ENCODE measurements at regions not wholly inside any gene's neighbourhood (a gene's known extent, or its start where the extent isn't known, plus 50 kb on each side); places are given as distances from the start of the nearest gene placed in this dataset.

DNA sequence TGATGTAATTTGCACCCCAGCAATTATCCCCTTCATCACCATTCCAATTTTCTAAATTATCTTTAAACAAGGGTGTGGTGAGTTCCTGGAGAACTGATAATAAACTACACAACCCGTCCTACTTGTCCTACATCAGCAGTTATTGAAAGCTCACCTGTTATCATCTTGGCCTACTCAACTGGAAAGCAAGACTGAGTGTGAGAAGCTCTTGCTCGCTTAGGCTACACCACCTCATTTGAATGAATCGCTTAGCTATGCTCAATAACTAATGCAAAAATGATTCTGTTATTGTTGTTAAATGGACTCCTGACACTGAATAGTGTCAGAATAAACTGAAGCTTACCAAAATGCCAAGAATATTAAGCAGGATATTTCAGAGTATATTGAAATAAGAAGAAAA lies 115.4 kb upstream of the BTG1 start (continued):
- no peak for TF ChIP-seq KLF8 (tag by site-specific recombination; IDR thresholded peaks at IDR 0.05)
- TF ChIP-seq ZFHX2 (tag by site-specific recombination; conservative IDR thresholded peaks at IDR 0.05): no peak
- TF ChIP-seq ZNF423 (tag by site-specific recombination; IDR thresholded peaks at IDR 0.05): no peak
- TF ChIP-seq ZNF670 (tag by site-specific recombination; IDR thresholded peaks at IDR 0.05; ENCODE audit: low read depth): no peak
- TF ChIP-seq ZNF138 (tag by site-specific recombination; IDR thresholded peaks at IDR 0.05; ENCODE audit: borderline replicate concordance): no peak

DNA sequence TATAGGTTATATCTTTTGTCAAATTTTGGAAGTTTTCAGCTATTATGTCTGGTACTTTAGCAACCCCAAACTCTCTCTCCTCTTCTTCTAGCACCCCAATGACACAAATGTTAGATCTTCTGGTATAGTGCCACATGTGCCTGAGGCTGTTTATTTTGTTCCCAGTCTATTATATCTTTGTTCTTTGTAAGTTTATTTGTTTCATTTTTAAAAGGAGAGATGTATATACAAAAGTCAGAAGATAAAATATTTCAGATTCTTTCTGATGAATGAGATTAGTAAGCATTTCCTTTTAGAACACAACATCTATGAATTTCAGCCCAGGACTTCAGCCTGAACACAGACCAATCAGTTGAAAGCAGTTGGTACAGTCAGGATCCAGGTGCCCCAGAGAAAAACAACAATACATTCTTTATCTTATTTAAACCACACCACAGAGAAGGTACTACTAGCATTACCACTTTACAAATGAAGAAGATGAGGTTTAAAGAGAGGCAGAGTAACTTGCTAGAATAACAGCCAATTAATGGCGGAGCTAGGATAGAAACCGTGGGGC lies 114.1 kb upstream of the BTG1 start:
- Histone ChIP-seq H3K27ac (ENCODE audit: extremely low read depth, low read depth, low read length) (no peak overlapping the region), H3K36me3 (ENCODE audit: control insufficient read depth in 2 of 2, insufficient read depth in 1 of 2, low read length in 2 of 2) (no peaks in the 10 kb centered on the region), H3K4me3 (ENCODE audit: low read depth, low read length) (no peak overlapping the region), H3K9me3 (ENCODE audit: control insufficient read depth, insufficient read depth, low read depth, low read length) (no peaks in the 10 kb centered on the region), H3K4me1 (ENCODE audit: control insufficient read depth, insufficient read depth, low read length) (no peaks in the 10 kb centered on the region)
- ChIA-PET CTCF (interaction anchor here (0.7 to 1.2 kb wide), 3 partner anchors 14 to 49 kb away, joined by 3 to 6 read pairs (median 4); no protein-coding TSS in a partner anchor), POLR2A (no interaction called here)
- TF ChIP-seq ZNF623 (tag by site-specific recombination; IDR thresholded peaks at IDR 0.05) (no peak), ZBTB20 (tag by site-specific recombination; IDR thresholded peaks at IDR 0.05) (no peak), KLF16 (tag by site-specific recombination; IDR thresholded peaks at IDR 0.05) (no peak), ZNF792 (tag by site-specific recombination; IDR thresholded peaks at IDR 0.05) (no peak), ZNF138 (tag by site-specific recombination; IDR thresholded peaks at IDR 0.05; ENCODE audit: borderline replicate concordance) (no peak), ZNF610 (tag by site-specific recombination; IDR thresholded peaks at IDR 0.05; ENCODE audit: borderline replicate concordance) (no peak)
- TF ChIP-seq, protein P1, sequence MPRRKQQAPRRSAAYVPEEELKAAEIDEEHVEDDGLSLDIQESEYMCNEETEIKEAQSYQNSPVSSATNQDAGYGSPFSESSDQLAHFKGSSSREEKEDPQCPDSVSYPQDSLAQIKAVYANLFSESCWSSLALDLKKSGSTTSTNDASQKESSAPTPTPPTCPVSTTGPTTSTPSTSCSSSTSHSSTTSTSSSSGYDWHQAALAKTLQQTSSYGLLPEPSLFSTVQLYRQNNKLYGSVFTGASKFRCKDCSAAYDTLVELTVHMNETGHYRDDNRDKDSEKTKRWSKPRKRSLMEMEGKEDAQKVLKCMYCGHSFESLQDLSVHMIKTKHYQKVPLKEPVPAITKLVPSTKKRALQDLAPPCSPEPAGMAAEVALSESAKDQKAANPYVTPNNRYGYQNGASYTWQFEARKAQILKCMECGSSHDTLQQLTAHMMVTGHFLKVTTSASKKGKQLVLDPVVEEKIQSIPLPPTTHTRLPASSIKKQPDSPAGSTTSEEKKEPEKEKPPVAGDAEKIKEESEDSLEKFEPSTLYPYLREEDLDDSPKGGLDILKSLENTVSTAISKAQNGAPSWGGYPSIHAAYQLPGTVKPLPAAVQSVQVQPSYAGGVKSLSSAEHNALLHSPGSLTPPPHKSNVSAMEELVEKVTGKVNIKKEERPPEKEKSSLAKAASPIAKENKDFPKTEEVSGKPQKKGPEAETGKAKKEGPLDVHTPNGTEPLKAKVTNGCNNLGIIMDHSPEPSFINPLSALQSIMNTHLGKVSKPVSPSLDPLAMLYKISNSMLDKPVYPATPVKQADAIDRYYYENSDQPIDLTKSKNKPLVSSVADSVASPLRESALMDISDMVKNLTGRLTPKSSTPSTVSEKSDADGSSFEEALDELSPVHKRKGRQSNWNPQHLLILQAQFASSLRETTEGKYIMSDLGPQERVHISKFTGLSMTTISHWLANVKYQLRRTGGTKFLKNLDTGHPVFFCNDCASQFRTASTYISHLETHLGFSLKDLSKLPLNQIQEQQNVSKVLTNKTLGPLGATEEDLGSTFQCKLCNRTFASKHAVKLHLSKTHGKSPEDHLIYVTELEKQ (tag by site-specific recombination; IDR thresholded peaks at IDR 0.05; ENCODE audit: borderline replicate concordance): no peak
- TF ChIP-seq, protein P2, sequence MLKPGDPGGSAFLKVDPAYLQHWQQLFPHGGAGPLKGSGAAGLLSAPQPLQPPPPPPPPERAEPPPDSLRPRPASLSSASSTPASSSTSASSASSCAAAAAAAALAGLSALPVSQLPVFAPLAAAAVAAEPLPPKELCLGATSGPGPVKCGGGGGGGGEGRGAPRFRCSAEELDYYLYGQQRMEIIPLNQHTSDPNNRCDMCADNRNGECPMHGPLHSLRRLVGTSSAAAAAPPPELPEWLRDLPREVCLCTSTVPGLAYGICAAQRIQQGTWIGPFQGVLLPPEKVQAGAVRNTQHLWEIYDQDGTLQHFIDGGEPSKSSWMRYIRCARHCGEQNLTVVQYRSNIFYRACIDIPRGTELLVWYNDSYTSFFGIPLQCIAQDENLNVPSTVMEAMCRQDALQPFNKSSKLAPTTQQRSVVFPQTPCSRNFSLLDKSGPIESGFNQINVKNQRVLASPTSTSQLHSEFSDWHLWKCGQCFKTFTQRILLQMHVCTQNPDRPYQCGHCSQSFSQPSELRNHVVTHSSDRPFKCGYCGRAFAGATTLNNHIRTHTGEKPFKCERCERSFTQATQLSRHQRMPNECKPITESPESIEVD (tag by site-specific recombination; IDR thresholded peaks at IDR 0.05): no peak

DNA sequence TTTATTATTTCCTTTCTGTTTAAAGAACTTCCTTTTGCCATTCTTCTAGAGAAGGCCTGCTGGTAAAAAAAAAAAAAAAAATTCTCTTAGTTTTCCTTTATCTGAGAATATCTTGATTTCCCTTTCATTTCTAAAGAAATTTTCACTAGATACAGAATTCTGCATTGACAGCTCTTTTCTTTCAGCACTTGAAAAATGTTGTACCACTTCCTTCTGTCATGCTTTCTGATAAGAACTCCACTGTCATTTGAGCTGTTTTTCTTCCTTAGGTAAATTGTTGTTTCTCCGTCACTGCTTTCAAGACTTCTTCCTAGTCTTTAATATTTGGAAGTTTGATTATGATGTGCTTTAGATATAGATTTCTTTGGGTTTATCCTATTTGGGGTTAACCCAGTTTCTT lies 113.6 kb upstream of the BTG1 start:
- Histone ChIP-seq H3K9me3 (ENCODE audit: control insufficient read depth, insufficient read depth, low read depth, low read length) (no peaks in the 10 kb centered on the region), H3K4me1 (ENCODE audit: control insufficient read depth, insufficient read depth, low read length) (no peaks in the 10 kb centered on the region), H3K27ac (ENCODE audit: extremely low read depth, low read depth, low read length) (no peak overlapping the region), H3K4me3 (ENCODE audit: low read depth, low read length) (no peak overlapping the region), H3K36me3 (ENCODE audit: control insufficient read depth in 2 of 2, insufficient read depth in 1 of 2, low read length in 2 of 2) (no peaks in the 10 kb centered on the region)
- CTCF ChIA-PET: interaction anchor here (0.7 kb wide), 1 partner anchor 38 kb away, joined by 6 read pairs; no protein-coding TSS in a partner anchor
- POLR2A ChIA-PET: no interaction called here
- TF ChIP-seq ZNF324 (tag by site-specific recombination; IDR thresholded peaks at IDR 0.05): no peak
- no peak for TF ChIP-seq ZNF76 (tag by site-specific recombination; IDR thresholded peaks at IDR 0.05; ENCODE audit: borderline replicate concordance, low read depth)
- no peak for TF ChIP-seq ZXDB (tag by site-specific recombination; IDR thresholded peaks at IDR 0.05)
- TF ChIP-seq ZNF335 (tag by site-specific recombination; conservative IDR thresholded peaks at IDR 0.05): no peak
- TF ChIP-seq, protein P3, sequence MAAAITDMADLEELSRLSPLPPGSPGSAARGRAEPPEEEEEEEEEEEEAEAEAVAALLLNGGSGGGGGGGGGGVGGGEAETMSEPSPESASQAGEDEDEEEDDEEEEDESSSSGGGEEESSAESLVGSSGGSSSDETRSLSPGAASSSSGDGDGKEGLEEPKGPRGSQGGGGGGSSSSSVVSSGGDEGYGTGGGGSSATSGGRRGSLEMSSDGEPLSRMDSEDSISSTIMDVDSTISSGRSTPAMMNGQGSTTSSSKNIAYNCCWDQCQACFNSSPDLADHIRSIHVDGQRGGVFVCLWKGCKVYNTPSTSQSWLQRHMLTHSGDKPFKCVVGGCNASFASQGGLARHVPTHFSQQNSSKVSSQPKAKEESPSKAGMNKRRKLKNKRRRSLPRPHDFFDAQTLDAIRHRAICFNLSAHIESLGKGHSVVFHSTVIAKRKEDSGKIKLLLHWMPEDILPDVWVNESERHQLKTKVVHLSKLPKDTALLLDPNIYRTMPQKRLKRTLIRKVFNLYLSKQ (tag by site-specific recombination; IDR thresholded peaks at IDR 0.05; ENCODE audit: borderline replicate concordance): no peak
- TF ChIP-seq, protein P2 (tag by site-specific recombination; IDR thresholded peaks at IDR 0.05): no peak
- TF ChIP-seq ZNF529 (tag by site-specific recombination; IDR thresholded peaks at IDR 0.05; ENCODE audit: insufficient replicate concordance): no peak
- no peak for TF ChIP-seq YY2 (tag by site-specific recombination; IDR thresholded peaks at IDR 0.05)
- no peak for TF ChIP-seq BCL11A (tag by site-specific recombination; IDR thresholded peaks at IDR 0.05; ENCODE audit: low read depth)
- TF ChIP-seq ZNF211 (tag by site-specific recombination; IDR thresholded peaks at IDR 0.05; ENCODE audit: low read depth): no peak
- no peak for TF ChIP-seq GLIS2 (tag by site-specific recombination; IDR thresholded peaks at IDR 0.05)
- no peak for TF ChIP-seq ZBTB21 (tag by site-specific recombination; IDR thresholded peaks at IDR 0.05)
- TF ChIP-seq ZNF658 (tag by site-specific recombination; IDR thresholded peaks at IDR 0.05): no peak
- no peak for TF ChIP-seq SCRT2 (tag by site-specific recombination; IDR thresholded peaks at IDR 0.05)
- no peak for TF ChIP-seq ZFP37 (tag by site-specific recombination; IDR thresholded peaks at IDR 0.05)
